Endothelial cell of umbilical vein (primary cell): ENCODE measurements at regions not wholly inside any gene's neighbourhood (a gene's known extent, or its start where the extent isn't known, plus 50 kb on each side); places are given as distances from the start of the nearest gene placed in this dataset.

Experiments used
- BruUV-seq: library from RNA; stranded (reverse); fragments of 400-500 nt; replicated peaks from 2 replicates; lab custom pipeline; 2021; lab: Mats Ljungman, UMichigan
- CTCF ChIA-PET: fragments of 300-600, 350-600 bp; sonication (Branson Sonifier 250); formaldehyde crosslinking; loops from one replicate; lab custom pipeline; 2021; ENCODE audit warnings: antibody characterized with exemption, inconsistent platforms; lab: Charles Lee
- POLR2A ChIA-PET: fragments of 300-600, 350-600 bp; sonication (Branson Sonifier 250); formaldehyde crosslinking; loops from one replicate; lab custom pipeline; 2021; ENCODE audit warnings: antibody characterized with exemption, inconsistent platforms; lab: Charles Lee
- DNase-seq: peaks from one replicate; pipeline ENCODE4 v3.0.0-alpha.2; 2011; ENCODE audit warnings: low read depth, low spot score
- FAIRE-seq: peaks from 2 replicates; lab custom pipeline; 2011; peaks lifted over from hg19 to GRCh38; lab: Jason Lieb, UNC
- H2AFZ ChIP-seq: 2 replicates; pipeline ENCODE4 v1.6.0; 2012; ENCODE audit warnings: low read depth, low read length, control low read depth, inconsistent platforms
- H3K27ac ChIP-seq: 2 replicates; pipeline ENCODE4 v1.5.1; 2011; ENCODE audit warnings: low read depth, mild to moderate bottlenecking, control low read depth, low read length, moderate library complexity; ENCODE audit not compliant: insufficient read depth
- H3K27me3 ChIP-seq, 2 experiments: 2 replicates each; pipeline versions ENCODE4 v1.6.0 to v1.6.1; 2011; ENCODE audit warnings: low read length in 2 of 2, mixed read lengths in 1 of 2; ENCODE audit not compliant: control insufficient read depth in 2 of 2, insufficient read depth in 2 of 2
- H3K36me3 ChIP-seq, 2 experiments: 2 replicates in 1 of 2; 3 replicates in 1 of 2; pipeline ENCODE4 v1.5.1; 2011; ENCODE audit warnings: low read length in 2 of 2, mild to moderate bottlenecking in 1 of 2, moderate library complexity in 1 of 2; ENCODE audit not compliant: control insufficient read depth in 2 of 2, insufficient read depth in 2 of 2; ENCODE audit errors: extremely low read depth in 1 of 2
- H3K4me1 ChIP-seq: 3 replicates; pipeline ENCODE4 v1.5.1; 2011; ENCODE audit warnings: mild to moderate bottlenecking, low read length; ENCODE audit not compliant: control insufficient read depth, insufficient read depth; ENCODE audit errors: extremely low read depth
- H3K4me2 ChIP-seq: 2 replicates; pipeline ENCODE4 v1.6.1; 2011; ENCODE audit warnings: low read length, control low read depth, mixed read lengths; ENCODE audit not compliant: insufficient read depth
- H3K4me3 ChIP-seq, 3 experiments: fragments of 200-600 bp in 1 of 3; sonication (generic), shearing (Covaris generic) in 1 of 3; replicated peaks in 1 of 3; 2 replicates each; pipeline ENCODE4 v1.5.1; 2011 to 2016; ENCODE audit warnings: control low read depth in 3 of 3, low read length in 3 of 3, mild to moderate bottlenecking in 2 of 3, inconsistent platforms in 1 of 3, low read depth in 1 of 3, moderate library complexity in 1 of 3; ENCODE audit not compliant: insufficient read depth in 1 of 3
- H3K79me2 ChIP-seq: 2 replicates; pipeline ENCODE4 v1.6.0; 2012; ENCODE audit warnings: low read length, inconsistent platforms; ENCODE audit not compliant: control insufficient read depth, insufficient read depth
- H3K9ac ChIP-seq: replicated peaks from 2 replicates; pipeline ENCODE3; 2011; ENCODE audit warnings: low read length, control low read depth; ENCODE audit not compliant: insufficient read depth; ENCODE audit errors: extremely low read depth
- H3K9me1 ChIP-seq: replicated peaks from 3 replicates; pipeline ENCODE4 v1.6.0; 2011; ENCODE audit warnings: mild to moderate bottlenecking, low read length; ENCODE audit not compliant: control insufficient read depth, insufficient read depth; ENCODE audit errors: extremely low read depth
- H3K9me3 ChIP-seq: replicated peaks from 2 replicates; pipeline ENCODE4 v1.5.1; 2012; ENCODE audit warnings: low read length, inconsistent platforms; ENCODE audit not compliant: control insufficient read depth, insufficient read depth
- H4K20me1 ChIP-seq: replicated peaks from 2 replicates; pipeline ENCODE3; 2011; ENCODE audit warnings: mild to moderate bottlenecking, low read length; ENCODE audit not compliant: control insufficient read depth, insufficient read depth; ENCODE audit errors: extremely low read depth
- CTCF ChIP-seq, 2 donors: IDR thresholded peaks; 1 replicate in 1 of 2; 2 replicates in 1 of 2; pipeline ENCODE4 v1.5.1; 2011; ENCODE audit warnings: low read length in 2 of 2, mild to moderate bottlenecking in 2 of 2, moderate library complexity in 2 of 2, control low read depth in 1 of 2, inconsistent platforms in 1 of 2, low read depth in 1 of 2; ENCODE audit not compliant: insufficient read depth in 1 of 2; ENCODE audit errors: extremely low read depth in 1 of 2
- EZH2 ChIP-seq: IDR thresholded peaks from 2 replicates; pipeline ENCODE4 v1.6.1; 2012; ENCODE audit warnings: borderline replicate concordance, low read depth, mild to moderate bottlenecking, moderate library complexity, low read length, inconsistent platforms; ENCODE audit not compliant: severe bottlenecking
- FOS ChIP-seq: IDR thresholded peaks from 2 replicates; pipeline ENCODE4 v1.6.1; 2011; ENCODE audit warnings: mild to moderate bottlenecking, low read length, moderate library complexity, borderline replicate concordance; ENCODE audit not compliant: insufficient read depth
- GATA2 ChIP-seq: IDR thresholded peaks from 2 replicates; pipeline ENCODE4 v1.7.0; 2011; ENCODE audit warnings: low read depth, mild to moderate bottlenecking, moderate library complexity, mixed read lengths, low read length; ENCODE audit not compliant: insufficient read length, insufficient read depth
- JUN ChIP-seq: IDR thresholded peaks from 2 replicates; pipeline ENCODE4 v1.6.1; 2011; ENCODE audit warnings: borderline replicate concordance, low read depth; ENCODE audit not compliant: insufficient read length, insufficient read depth
- MAX ChIP-seq: IDR thresholded peaks from 2 replicates; pipeline ENCODE4 v1.6.1; 2011; ENCODE audit not compliant: insufficient read depth, insufficient read length
- MYC ChIP-seq: IDR thresholded peaks from one replicate; pipeline ENCODE4 v1.6.1; 2011; ENCODE audit warnings: mild to moderate bottlenecking, low read depth, low read length
- POLR2A ChIP-seq: IDR thresholded peaks from 2 replicates; pipeline ENCODE4 v1.6.1; 2012; ENCODE audit warnings: low read depth, mild to moderate bottlenecking, control low read depth, low read length
- POLR2AphosphoS5 ChIP-seq: IDR thresholded peaks from 2 replicates; pipeline ENCODE4 v1.6.1; 2012; ENCODE audit warnings: low read depth, mild to moderate bottlenecking, control low read depth, low read length, moderate library complexity; ENCODE audit not compliant: insufficient read depth
- dilution Hi-C: fragments of 300-500 bp; cut with MboI; formaldehyde crosslinking; loops from one replicate; pipeline ENCODE4 v1.15.0; 2019; ENCODE audit warnings: low sequenced_read_pairs; ENCODE audit not compliant: extremely low pct_ligation_motif_present
- intact Hi-C: fragments of 100-400 bp; cut with micrococcal nuclease; formaldehyde crosslinking; loops from one replicate; pipeline ENCODE4 v1.10.0; 2022

GRCh38 chr1:30342535-30343141 lies 380.7 kb downstream of the MATN1 start:
- CTCF ChIA-PET, result no interaction called here
- no TSS peak for BruUV-seq
- Histone ChIP-seq H2AFZ (no peak overlapping the region), H3K9ac (no peak overlapping the region), H3K36me3 (no peaks in the 10 kb centered on the region), H3K9me1 (no peaks in the 10 kb centered on the region), H4K20me1 (no peaks in the 10 kb centered on the region), H3K27ac (no peak overlapping the region), H3K79me2 (no peaks in the 10 kb centered on the region), H3K4me3 (no peak overlapping the region), H3K27me3 (no peaks in the 10 kb centered on the region), H3K9me3 (no peaks in the 10 kb centered on the region), H3K4me2 (no peak overlapping the region), H3K4me1 (no peaks in the 10 kb centered on the region)
- DNase-seq (no peak), FAIRE-seq (no peak)
- intact Hi-C loops, result no loop called here
- dilution Hi-C loops, result no loop called here
- TF ChIP-seq CTCF (IDR thresholded peaks at IDR 0.05; ENCODE audit: extremely low read depth in 1 of 2, insufficient read depth in 1 of 2, low read depth in 1 of 2, low read length in 2 of 2) (no peak), GATA2 (no peak), POLR2A (no peak)
- POLR2A ChIA-PET, result no interaction called here

DNA sequence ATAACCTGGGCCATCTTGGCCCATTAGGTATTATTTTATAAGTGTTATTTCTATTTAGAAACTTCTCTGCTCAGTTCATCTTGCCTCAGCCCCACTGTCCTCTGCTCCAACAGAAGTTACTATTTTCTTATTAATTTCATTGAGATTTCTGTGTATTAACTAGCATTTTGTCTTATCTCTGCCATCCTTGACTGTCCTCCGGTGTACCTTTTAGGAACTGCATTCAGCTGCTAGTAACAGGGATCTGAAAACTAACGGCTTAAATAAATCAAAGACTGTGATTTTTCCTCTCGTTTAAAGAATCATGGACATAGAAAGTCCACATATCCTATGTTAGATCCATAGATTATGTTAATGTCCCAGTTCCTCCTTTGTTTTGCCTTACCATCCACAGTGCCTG lies 382.5 kb downstream of the MATN1 start:
- no peaks in the 10 kb centered on the region for H3K9me1 ChIP-seq
- DNase-seq (no peak), FAIRE-seq (no peak)
- dilution Hi-C loops, result no loop called here
- no peaks in the 10 kb centered on the region for H3K9me3 ChIP-seq
- H3K36me3 ChIP-seq, result no peaks in the 10 kb centered on the region
- no peak overlapping the region for H3K4me3 ChIP-seq
- no TSS peak for BruUV-seq
- no peak overlapping the region for H3K4me2 ChIP-seq
- intact Hi-C loops, result no loop called here
- no peaks in the 10 kb centered on the region for H3K79me2 ChIP-seq
- ChIA-PET POLR2A (no interaction called here), CTCF (no interaction called here)
- no peak overlapping the region for H3K9ac ChIP-seq
- no peaks in the 10 kb centered on the region for H3K4me1 ChIP-seq
- TF ChIP-seq CTCF (IDR thresholded peaks at IDR 0.05; ENCODE audit: extremely low read depth in 1 of 2, insufficient read depth in 1 of 2, low read depth in 1 of 2, low read length in 2 of 2) (no peak), FOS (no peak), MYC (no peak), JUN (no peak), EZH2 (no peak), GATA2 (no peak), POLR2A (no peak), POLR2AphosphoS5 (no peak), MAX (no peak)
- no peaks in the 10 kb centered on the region for H3K27me3 ChIP-seq
- no peak overlapping the region for H3K27ac ChIP-seq
- no peak overlapping the region for H2AFZ ChIP-seq
- H4K20me1 ChIP-seq, result no peaks in the 10 kb centered on the region
